Nephron (organoid): ENCODE measurements at regions not wholly inside any gene's neighbourhood (a gene's known extent, or its start where the extent isn't known, plus 50 kb on each side); places are given as distances from the start of the nearest gene placed in this dataset.
A peak's percentile ranks its signal among the peaks of the same experiment; 100 is the strongest.

Experiments used
- H3K27ac Mint-ChIP-seq, 3 experiments: 2 replicates each; pipeline ENCODE4 v1.8.0; 2020; ENCODE audit warnings: mixed read lengths in 3 of 3, mild to moderate bottlenecking in 2 of 3, moderate library complexity in 1 of 3
- H3K27me3 Mint-ChIP-seq: 2 replicates; pipeline ENCODE4 v1.8.0; 2021; ENCODE audit warnings: low read depth, mild to moderate bottlenecking, moderate library complexity, mixed read lengths
- H3K36me3 Mint-ChIP-seq: 2 replicates; pipeline ENCODE4 v1.8.0; 2020; ENCODE audit warnings: low read depth, mixed read lengths
- H3K4me1 Mint-ChIP-seq: 2 replicates; pipeline ENCODE4 v1.8.0; 2020; ENCODE audit warnings: mixed read lengths
- H3K4me3 Mint-ChIP-seq, 3 experiments: 2 replicates each; pipeline ENCODE4 v1.8.0; 2020; ENCODE audit warnings: mild to moderate bottlenecking in 3 of 3, mixed read lengths in 3 of 3, moderate library complexity in 2 of 3
- H3K9me3 Mint-ChIP-seq: 2 replicates; pipeline ENCODE4 v1.8.0; 2020; ENCODE audit warnings: mixed read lengths
- TF ChIP-seq, protein P1 (sequence below), 3 experiments: fragments of 200-600 bp; sonication (generic); IDR thresholded peaks; one replicate each; pipeline ENCODE4 v1.5.0; 2021; ENCODE audit warnings: antibody characterized with exemption in 3 of 3; ENCODE audit not compliant: unreplicated experiment in 3 of 3

- Mint-ChIP-seq H3K4me1 (no peaks in the 10 kb centered on the region), H3K27me3 (no peaks in the 10 kb centered on the region), H3K36me3 (no peaks in the 10 kb centered on the region), H3K4me3 (no peak overlapping the region), H3K27ac (no peak overlapping the region), H3K9me3 (peaks cover 2% of the 10 kb centered on the region)
- TF ChIP-seq, protein P1, sequence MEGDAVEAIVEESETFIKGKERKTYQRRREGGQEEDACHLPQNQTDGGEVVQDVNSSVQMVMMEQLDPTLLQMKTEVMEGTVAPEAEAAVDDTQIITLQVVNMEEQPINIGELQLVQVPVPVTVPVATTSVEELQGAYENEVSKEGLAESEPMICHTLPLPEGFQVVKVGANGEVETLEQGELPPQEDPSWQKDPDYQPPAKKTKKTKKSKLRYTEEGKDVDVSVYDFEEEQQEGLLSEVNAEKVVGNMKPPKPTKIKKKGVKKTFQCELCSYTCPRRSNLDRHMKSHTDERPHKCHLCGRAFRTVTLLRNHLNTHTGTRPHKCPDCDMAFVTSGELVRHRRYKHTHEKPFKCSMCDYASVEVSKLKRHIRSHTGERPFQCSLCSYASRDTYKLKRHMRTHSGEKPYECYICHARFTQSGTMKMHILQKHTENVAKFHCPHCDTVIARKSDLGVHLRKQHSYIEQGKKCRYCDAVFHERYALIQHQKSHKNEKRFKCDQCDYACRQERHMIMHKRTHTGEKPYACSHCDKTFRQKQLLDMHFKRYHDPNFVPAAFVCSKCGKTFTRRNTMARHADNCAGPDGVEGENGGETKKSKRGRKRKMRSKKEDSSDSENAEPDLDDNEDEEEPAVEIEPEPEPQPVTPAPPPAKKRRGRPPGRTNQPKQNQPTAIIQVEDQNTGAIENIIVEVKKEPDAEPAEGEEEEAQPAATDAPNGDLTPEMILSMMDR (IDR thresholded peaks at IDR 0.05; ENCODE audit: unreplicated experiment in 3 of 3), result no peak
Measured at GRCh38 chr13:81821259-81821658, 1480.3 kb upstream of the SPRY2 start.

DNA sequence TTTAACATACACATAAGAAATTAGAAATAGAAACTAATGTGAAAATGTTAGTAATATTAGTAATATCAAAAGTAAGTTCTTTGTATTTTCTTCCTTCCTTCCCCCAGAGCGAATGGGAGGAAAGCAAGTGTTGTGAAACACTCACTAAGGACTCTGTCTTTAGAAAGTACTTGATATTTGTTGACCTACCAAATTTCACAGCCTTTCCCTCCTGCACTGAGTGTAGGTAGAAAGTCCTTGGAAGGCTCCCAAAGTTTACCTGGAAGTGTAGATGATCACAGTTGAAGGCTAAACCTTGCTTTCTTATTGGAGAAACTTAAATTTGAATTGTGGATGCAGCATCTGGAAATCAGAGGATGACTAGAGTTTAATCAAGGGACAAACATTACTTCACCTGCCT lies 1459.5 kb upstream of the SPRY2 start:
- TF ChIP-seq, protein P1 (IDR thresholded peaks at IDR 0.05; ENCODE audit: unreplicated experiment in 3 of 3), result no peak
- no peak overlapping the region for H3K4me3 Mint-ChIP-seq
- H3K4me1 Mint-ChIP-seq, result no peaks in the 10 kb centered on the region
- H3K9me3 Mint-ChIP-seq, result no peaks in the 10 kb centered on the region
- H3K27ac Mint-ChIP-seq, result no peak overlapping the region
- no peaks in the 10 kb centered on the region for H3K27me3 Mint-ChIP-seq
- no peaks in the 10 kb centered on the region for H3K36me3 Mint-ChIP-seq

DNA sequence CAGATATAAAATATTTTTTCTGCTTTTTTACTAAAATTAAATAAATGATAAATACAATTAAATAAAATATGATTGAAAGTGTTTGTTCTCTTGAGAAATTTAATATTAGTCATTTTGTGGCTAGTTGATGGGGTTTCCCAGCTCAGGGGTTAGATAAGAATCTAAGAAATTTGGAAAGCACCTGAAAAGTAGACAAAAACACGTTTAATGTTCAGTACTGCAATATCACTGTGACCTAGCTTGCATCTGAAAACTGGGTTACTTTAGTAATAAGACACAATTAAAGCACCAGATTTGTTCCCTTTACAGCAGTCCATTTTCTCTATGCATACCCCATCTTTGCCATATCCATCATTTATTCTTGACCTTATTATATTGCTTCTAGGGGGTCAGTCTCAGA lies 1454.8 kb upstream of the SPRY2 start:
- no peaks in the 10 kb centered on the region for H3K27me3 Mint-ChIP-seq
- no peaks in the 10 kb centered on the region for H3K36me3 Mint-ChIP-seq
- no peak overlapping the region for H3K27ac Mint-ChIP-seq
- H3K4me1 Mint-ChIP-seq, result no peaks in the 10 kb centered on the region
- no peaks in the 10 kb centered on the region for H3K9me3 Mint-ChIP-seq
- no peak overlapping the region for H3K4me3 Mint-ChIP-seq
- TF ChIP-seq, protein P1 (IDR thresholded peaks at IDR 0.05; ENCODE audit: unreplicated experiment in 3 of 3), result no peak

DNA sequence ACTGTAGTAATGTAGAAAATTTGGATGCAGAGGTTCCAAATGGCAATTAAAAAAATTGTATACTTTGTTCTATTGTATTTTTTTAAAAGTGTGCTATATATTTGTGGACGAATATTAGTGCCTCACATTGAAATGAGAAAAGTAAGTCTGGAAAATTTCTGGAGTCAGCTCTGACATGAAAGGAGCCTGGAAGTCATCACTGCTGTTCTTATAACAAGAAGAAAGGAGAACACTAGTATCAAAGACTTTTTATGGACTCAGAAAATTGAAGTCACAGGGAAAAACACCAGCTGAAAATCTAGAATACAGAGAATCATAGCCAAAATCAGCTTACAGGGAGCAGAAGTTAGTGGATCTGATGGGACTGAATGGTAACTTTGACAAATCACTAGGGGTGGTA lies 1450.7 kb upstream of the SPRY2 start:
- H3K4me1 Mint-ChIP-seq, result no peaks in the 10 kb centered on the region
- no peaks in the 10 kb centered on the region for H3K27me3 Mint-ChIP-seq

GRCh38 chr13:81781471-81781870 lies 1440.5 kb upstream of the SPRY2 start:
- no peak overlapping the region for H3K4me3 Mint-ChIP-seq
- no peaks in the 10 kb centered on the region for H3K4me1 Mint-ChIP-seq

More for the DNA sequence above, 1450.7 kb upstream of the SPRY2 start:
- TF ChIP-seq, protein P1 (IDR thresholded peaks at IDR 0.05; ENCODE audit: unreplicated experiment in 3 of 3), result no peak
- Mint-ChIP-seq H3K4me3 (no peak overlapping the region), H3K36me3 (no peaks in the 10 kb centered on the region), H3K9me3 (peaks cover 13% of the 10 kb centered on the region), H3K27ac (no peak overlapping the region)

GRCh38 chr13:81779876-81780275 lies 1439.0 kb upstream of the SPRY2 start:
- no peak overlapping the region for H3K4me3 Mint-ChIP-seq
- H3K27ac Mint-ChIP-seq, result peak overlapping the region in 1 of 3 experiments; percentile 31
- H3K27me3 Mint-ChIP-seq, result no peaks in the 10 kb centered on the region
- TF ChIP-seq, protein P1 (IDR thresholded peaks at IDR 0.05; ENCODE audit: unreplicated experiment in 3 of 3), result no peak
- H3K36me3 Mint-ChIP-seq, result no peaks in the 10 kb centered on the region
- H3K4me1 Mint-ChIP-seq, result no peaks in the 10 kb centered on the region
- H3K9me3 Mint-ChIP-seq, result no peaks in the 10 kb centered on the region

More at GRCh38 chr13:81781471-81781870, 1440.5 kb upstream of the SPRY2 start:
- H3K9me3 Mint-ChIP-seq, result no peaks in the 10 kb centered on the region
- TF ChIP-seq, protein P1 (IDR thresholded peaks at IDR 0.05; ENCODE audit: unreplicated experiment in 3 of 3), result no peak
- H3K27ac Mint-ChIP-seq, result no peak overlapping the region
- H3K27me3 Mint-ChIP-seq, result no peaks in the 10 kb centered on the region
- H3K36me3 Mint-ChIP-seq, result no peaks in the 10 kb centered on the region
